GM06990 (cell line): ENCODE measurements at regions not wholly inside any gene's neighbourhood (a gene's known extent, or its start where the extent isn't known, plus 50 kb on each side); places are given as distances from the start of the nearest gene placed in this dataset.

Experiments
- DNase-seq: peaks from one replicate; pipeline ENCODE4 v3.0.0-alpha.2; 2011; ENCODE audit not compliant: insufficient read length; ENCODE audit errors: extremely low read depth
- H3K27me3 ChIP-seq: replicated peaks from 2 replicates; pipeline ENCODE4 v1.6.0; 2011; ENCODE audit warnings: low read length; ENCODE audit not compliant: control insufficient read depth, insufficient read depth
- H3K36me3 ChIP-seq: 2 replicates; pipeline ENCODE4 v1.5.1; 2011; ENCODE audit warnings: low read length; ENCODE audit not compliant: control insufficient read depth, insufficient read depth
- H3K4me3 ChIP-seq: replicated peaks from 2 replicates; pipeline ENCODE4 v1.5.1; 2011; ENCODE audit warnings: low read depth, mild to moderate bottlenecking, control low read depth, low read length
- TF ChIP-seq, protein P1 (sequence below): IDR thresholded peaks from 2 replicates; pipeline ENCODE4 v1.5.1; 2011; ENCODE audit warnings: low read length, control low read depth, mild to moderate bottlenecking, inconsistent platforms; ENCODE audit not compliant: insufficient read depth, poor library complexity, severe bottlenecking

DNA sequence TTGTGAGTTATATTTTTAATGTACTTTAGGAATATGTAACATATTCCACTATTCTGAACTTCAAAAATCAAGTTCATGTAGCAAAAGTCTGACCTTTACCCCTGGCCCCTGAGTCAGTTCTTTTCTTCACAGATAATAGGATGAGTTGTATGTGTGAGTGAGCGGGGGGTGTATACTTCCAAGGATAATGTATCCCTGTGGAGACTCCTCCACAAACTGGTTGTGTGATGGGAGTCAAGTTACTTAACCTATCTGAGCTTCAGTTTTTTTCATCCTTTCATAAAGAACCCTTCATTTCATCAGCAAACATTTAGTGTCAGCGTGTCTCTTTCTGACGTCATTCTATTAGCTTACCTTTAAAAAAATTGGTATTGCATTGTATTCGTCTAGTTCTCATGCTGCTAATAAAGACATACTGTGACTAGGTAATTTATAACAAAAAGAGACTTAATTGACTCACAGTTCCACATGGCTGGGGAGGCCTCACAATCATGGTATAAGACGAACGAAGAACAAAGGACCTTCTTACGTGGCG, 288.1 kb upstream of the GPC6 start:
- DNase-seq, result no peak
- TF ChIP-seq, protein P1, sequence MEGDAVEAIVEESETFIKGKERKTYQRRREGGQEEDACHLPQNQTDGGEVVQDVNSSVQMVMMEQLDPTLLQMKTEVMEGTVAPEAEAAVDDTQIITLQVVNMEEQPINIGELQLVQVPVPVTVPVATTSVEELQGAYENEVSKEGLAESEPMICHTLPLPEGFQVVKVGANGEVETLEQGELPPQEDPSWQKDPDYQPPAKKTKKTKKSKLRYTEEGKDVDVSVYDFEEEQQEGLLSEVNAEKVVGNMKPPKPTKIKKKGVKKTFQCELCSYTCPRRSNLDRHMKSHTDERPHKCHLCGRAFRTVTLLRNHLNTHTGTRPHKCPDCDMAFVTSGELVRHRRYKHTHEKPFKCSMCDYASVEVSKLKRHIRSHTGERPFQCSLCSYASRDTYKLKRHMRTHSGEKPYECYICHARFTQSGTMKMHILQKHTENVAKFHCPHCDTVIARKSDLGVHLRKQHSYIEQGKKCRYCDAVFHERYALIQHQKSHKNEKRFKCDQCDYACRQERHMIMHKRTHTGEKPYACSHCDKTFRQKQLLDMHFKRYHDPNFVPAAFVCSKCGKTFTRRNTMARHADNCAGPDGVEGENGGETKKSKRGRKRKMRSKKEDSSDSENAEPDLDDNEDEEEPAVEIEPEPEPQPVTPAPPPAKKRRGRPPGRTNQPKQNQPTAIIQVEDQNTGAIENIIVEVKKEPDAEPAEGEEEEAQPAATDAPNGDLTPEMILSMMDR, result no peak
- H3K27me3 ChIP-seq, result no peaks in the 10 kb centered on the region
- H3K36me3 ChIP-seq, result no peaks in the 10 kb centered on the region
- H3K4me3 ChIP-seq, result no peak overlapping the region

DNA sequence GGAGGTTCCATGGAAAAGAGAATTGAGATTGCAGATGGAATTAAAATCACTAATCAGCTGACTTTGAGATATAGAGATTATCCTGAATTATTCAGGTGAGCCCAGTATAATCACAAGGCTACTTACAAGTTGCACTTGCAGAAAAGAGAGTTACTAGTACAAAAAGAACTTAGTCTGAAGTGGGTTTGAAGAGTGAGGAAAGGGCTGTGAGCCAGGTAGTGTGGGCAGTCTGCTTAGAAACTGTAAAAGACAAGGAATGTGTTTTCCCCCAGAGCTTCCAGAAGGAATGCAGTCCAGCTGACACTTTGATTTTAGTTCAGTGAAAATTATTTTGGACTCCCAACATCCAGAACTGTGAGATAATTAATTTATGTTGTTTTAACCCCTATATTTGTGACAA, 285.4 kb upstream of the GPC6 start:
- Histone ChIP-seq H3K4me3 (no peak overlapping the region), H3K36me3 (no peaks in the 10 kb centered on the region), H3K27me3 (no peaks in the 10 kb centered on the region)
- TF ChIP-seq, protein P1, result no peak
- no peak for DNase-seq

DNA sequence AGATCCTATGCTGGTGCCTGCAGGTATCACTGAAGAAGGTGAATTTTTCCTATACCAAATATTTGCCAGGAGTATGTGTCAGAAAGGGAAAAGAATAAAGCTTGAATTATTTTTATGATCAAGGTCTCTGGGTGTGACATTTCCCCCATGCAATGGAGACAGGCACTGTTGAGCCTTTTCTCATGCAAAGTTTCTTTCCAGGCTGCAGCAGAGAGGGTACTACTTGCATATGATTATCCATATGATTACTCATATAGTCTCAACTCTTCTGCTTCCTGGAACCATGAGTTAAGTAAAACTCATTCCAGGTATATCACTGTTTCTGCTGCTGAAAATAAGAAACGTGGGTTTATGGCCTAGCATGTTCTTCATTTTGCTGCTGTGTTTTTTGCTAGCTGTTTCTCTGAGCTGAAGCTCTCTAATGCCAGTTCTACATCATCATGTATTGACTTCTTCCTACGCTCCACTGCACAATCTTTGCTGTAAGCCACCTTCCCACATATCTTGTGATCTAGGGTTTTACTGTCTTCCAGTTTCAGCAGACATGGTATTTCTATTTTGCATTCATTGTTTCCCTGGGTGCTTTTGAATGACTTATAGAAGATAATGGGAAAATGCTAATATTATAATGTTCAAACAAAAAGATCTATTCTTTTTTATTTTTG, 278.7 kb upstream of the GPC6 start:
- DNase-seq, result no peak
- no peaks in the 10 kb centered on the region for H3K27me3 ChIP-seq
- TF ChIP-seq, protein P1, result no peak
- no peak overlapping the region for H3K4me3 ChIP-seq
- H3K36me3 ChIP-seq, result no peaks in the 10 kb centered on the region

DNA sequence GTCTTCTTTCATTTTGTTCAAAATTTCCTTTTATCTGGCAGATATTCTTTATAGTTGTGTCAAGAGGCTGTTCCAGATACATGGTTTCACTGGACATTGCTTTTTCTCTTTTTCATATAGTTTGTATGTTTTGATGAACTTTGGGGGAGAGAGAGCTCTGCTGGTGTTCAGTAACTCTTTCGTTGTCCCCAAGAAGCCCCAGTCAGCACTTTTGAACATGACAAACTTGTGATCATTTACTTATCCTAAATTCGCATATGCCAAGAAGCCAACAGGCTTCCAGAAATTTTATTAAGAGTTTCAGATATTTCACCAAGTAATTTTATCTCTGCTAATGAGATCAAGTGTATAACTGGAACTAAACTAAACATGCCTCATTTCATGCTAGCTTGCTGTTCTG, 275.8 kb upstream of the GPC6 start:
- Histone ChIP-seq H3K36me3 (no peaks in the 10 kb centered on the region), H3K27me3 (no peaks in the 10 kb centered on the region), H3K4me3 (no peak overlapping the region)
- DNase-seq, result no peak
- TF ChIP-seq, protein P1, result no peak

DNA sequence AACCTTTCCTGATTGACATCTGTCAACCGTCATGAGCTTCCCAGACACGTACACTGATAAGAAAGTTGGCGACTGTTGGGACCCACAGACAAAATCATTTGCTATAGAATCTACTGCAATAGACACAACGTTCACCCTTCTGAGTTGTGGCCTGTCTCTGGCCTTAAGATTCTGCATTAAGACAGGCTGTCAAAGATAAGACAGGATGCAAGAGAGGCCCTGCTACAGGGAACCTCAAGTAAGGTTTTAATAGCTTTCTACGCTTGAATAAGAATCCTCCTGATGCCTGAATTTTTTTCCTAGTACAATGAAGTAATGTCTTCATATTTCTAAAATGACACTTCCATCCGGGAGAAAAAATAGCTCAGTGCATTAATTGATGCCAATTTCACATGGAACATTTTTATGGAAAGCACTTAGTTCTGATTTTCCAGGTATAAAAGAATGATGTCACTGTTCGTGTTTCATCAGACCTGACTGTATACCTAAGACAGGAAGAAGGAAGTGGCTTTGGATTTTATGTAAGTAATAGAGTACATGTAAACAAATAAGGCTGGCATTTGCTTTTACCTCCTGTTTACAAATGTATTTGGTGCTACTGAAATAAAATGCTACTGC, 275.2 kb upstream of the GPC6 start:
- TF ChIP-seq, protein P1, result no peak
- Histone ChIP-seq H3K27me3 (no peaks in the 10 kb centered on the region), H3K4me3 (no peak overlapping the region), H3K36me3 (no peaks in the 10 kb centered on the region)
- no peak for DNase-seq
